Mesendoderm (in vitro differentiated cells): ENCODE measurements at regions not wholly inside any gene's neighbourhood (a gene's known extent, or its start where the extent isn't known, plus 50 kb on each side); places are given as distances from the start of the nearest gene placed in this dataset.

Source experiments
- DNase-seq: peaks from one replicate; pipeline ENCODE4 v3.0.0; 2013
- H2AK5ac ChIP-seq: 2 replicates; pipeline ENCODE4 v1.6.1; 2013; ENCODE audit warnings: low read length, inconsistent platforms
- H2BK120ac ChIP-seq: 2 replicates; pipeline ENCODE4 v1.6.1; 2013; ENCODE audit warnings: low read depth, mild to moderate bottlenecking, low read length, moderate library complexity, mixed read lengths
- H2BK15ac ChIP-seq: replicated peaks from 2 replicates; pipeline ENCODE4 v1.6.1; 2013; ENCODE audit warnings: low read depth, mild to moderate bottlenecking, moderate library complexity
- H2BK5ac ChIP-seq: 2 replicates; pipeline ENCODE4 v1.6.1; 2013; ENCODE audit warnings: low read length, inconsistent platforms
- H3K18ac ChIP-seq: 2 replicates; pipeline ENCODE4 v1.6.1; 2013; ENCODE audit warnings: mild to moderate bottlenecking, low read length, mixed read lengths
- H3K23ac ChIP-seq: one replicate; pipeline ENCODE4 v1.6.1; 2013; ENCODE audit warnings: low read length
- H3K27ac ChIP-seq: 2 replicates; pipeline ENCODE4 v1.5.1; 2013; ENCODE audit warnings: low read depth, mild to moderate bottlenecking, inconsistent platforms, low read length, moderate library complexity
- H3K27me3 ChIP-seq: 2 replicates; pipeline ENCODE4 v1.6.1; 2013; ENCODE audit warnings: low read length, control low read depth, mild to moderate bottlenecking, inconsistent platforms; ENCODE audit not compliant: insufficient read depth, poor library complexity
- H3K36me3 ChIP-seq: 2 replicates; pipeline ENCODE4 v1.6.1; 2013; ENCODE audit warnings: low read length, inconsistent platforms; ENCODE audit not compliant: control insufficient read depth, insufficient read depth
- H3K4ac ChIP-seq: one replicate; pipeline ENCODE4 v1.6.1; 2013; ENCODE audit warnings: low read depth, mild to moderate bottlenecking, low read length, moderate library complexity
- H3K4me1 ChIP-seq: 2 replicates; pipeline ENCODE4 v1.6.1; 2013; ENCODE audit warnings: low read depth, low read length, inconsistent platforms; ENCODE audit not compliant: control insufficient read depth
- H3K4me2 ChIP-seq: 2 replicates; pipeline ENCODE4 v1.6.1; 2013; ENCODE audit warnings: low read length
- H3K4me3 ChIP-seq: 2 replicates; pipeline ENCODE4 v1.5.1; 2013; ENCODE audit warnings: mild to moderate bottlenecking, low read length
- H3K56ac ChIP-seq: one replicate; pipeline ENCODE4 v1.6.1; 2013; ENCODE audit warnings: low read length
- H3K79me1 ChIP-seq: 2 replicates; pipeline ENCODE4 v1.6.1; 2013; ENCODE audit warnings: low read length, inconsistent platforms
- H3K79me2 ChIP-seq: 2 replicates; pipeline ENCODE4 v1.6.1; 2013; ENCODE audit warnings: mild to moderate bottlenecking, low read length; ENCODE audit not compliant: control insufficient read depth, insufficient read depth
- H3K9ac ChIP-seq: 2 replicates; pipeline ENCODE4 v1.6.1; 2013; ENCODE audit warnings: low read length, inconsistent platforms
- H4K5ac ChIP-seq: one replicate; pipeline ENCODE4 v1.6.1; 2013; ENCODE audit warnings: low read length
- H4K8ac ChIP-seq: one replicate; pipeline ENCODE4 v1.6.1; 2013; ENCODE audit warnings: low read depth, mild to moderate bottlenecking, control low read depth, low read length, moderate library complexity
- WGBS: extraction: QIAGEN DNeasy Blood & Tissue Kit; methylation state at CpG from one replicate; pipeline ENCODE4 v1.1.7; 2013; ENCODE audit warnings: low lambda C conversion rate, missing lambda C conversion rate; ENCODE audit not compliant: insufficient coverage; ENCODE audit errors: extremely low coverage; 5-methylcytosine and 5-hydroxymethylcytosine counted together

DNA sequence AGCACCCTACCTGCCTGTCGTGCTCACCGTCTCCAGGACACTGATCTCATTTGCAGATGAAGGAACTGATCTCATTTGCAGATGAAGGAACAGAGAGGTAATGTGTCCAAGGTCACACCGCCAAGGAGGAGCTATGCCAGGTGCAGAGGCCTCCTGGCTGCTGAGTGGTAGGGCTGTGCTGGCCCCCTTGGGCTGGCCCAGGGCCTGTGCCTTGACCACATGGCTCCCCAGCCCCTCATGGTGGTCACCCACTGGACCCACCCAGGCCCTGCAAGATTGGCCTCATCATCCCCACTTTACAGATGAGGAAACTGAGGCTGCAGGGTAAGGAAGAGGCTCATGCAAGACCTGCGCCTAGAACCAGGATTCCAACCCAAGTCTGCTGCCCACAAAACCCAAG is 628.3 kb downstream of the MATN1 start:
- WGBS = no CpG with 5 or more reads among the region's 4 CpGs

DNA sequence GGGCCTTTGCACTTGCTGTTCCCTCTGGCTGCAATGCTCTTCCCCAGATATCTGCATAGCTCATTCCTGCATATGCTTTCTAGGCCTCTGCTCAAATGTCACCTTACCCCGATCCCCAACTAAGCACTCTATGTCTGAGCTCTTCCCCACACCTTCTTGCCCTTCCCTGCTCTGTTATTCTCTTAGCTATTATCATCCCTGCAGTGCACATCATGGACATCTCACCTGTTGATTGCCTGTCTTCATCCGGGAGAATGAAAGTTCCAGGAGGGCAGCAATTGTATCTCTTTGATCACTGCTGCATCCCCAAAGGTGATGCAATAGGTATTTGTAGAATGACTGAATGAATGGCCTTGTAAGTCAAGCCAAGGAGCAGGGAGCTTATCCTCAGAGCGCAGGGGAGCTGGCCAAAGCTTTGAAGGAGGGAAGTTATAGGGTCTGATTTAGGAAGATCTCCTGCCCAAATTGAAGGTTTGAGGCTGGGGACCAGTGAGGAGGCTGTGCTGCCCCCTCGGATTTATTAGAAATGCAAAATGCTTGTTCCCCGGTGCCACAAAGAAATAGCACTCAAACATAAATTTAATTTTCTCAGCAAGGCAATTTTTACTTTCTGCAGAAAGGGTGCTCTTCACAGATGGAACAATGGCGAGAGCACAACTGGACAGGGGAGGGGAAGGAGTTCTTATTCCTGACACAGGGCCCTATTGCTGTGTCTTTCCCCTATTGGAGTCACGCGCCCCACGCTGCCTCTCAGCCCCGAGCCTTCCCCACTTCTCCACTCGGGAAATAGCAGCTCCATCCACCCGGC is 631.1 kb downstream of the MATN1 start:
- no CpG with 5 or more reads among the region's 12 CpGs for WGBS
- Histone ChIP-seq H3K27ac (no peak overlapping the region), H4K5ac (no peak overlapping the region), H3K9ac (no peak overlapping the region), H3K4me3 (no peak overlapping the region), H4K8ac (no peak overlapping the region), H3K4me1 (no peaks in the 10 kb centered on the region), H2BK120ac (no peak overlapping the region), H3K27me3 (no peaks in the 10 kb centered on the region), H3K79me1 (no peaks in the 10 kb centered on the region), H3K56ac (no peak overlapping the region), H2BK15ac (no peak overlapping the region), H3K18ac (no peak overlapping the region), H3K23ac (no peak overlapping the region), H2AK5ac (no peak overlapping the region), H3K4ac (no peak overlapping the region), H3K36me3 (no peaks in the 10 kb centered on the region), H3K79me2 (no peaks in the 10 kb centered on the region), H2BK5ac (no peak overlapping the region), H3K4me2 (no peak overlapping the region)
- DNase-seq = no peak

More for the DNA sequence above, 628.3 kb downstream of the MATN1 start:
- Histone ChIP-seq H4K5ac (no peak overlapping the region), H3K36me3 (no peaks in the 10 kb centered on the region), H3K56ac (no peak overlapping the region), H2BK120ac (no peak overlapping the region), H3K27me3 (no peaks in the 10 kb centered on the region), H3K79me1 (no peaks in the 10 kb centered on the region), H2BK15ac (no peak overlapping the region), H3K9ac (no peak overlapping the region), H3K4ac (no peak overlapping the region), H3K4me1 (no peaks in the 10 kb centered on the region), H3K18ac (no peak overlapping the region), H3K4me3 (no peak overlapping the region), H4K8ac (no peak overlapping the region), H3K27ac (no peak overlapping the region), H2AK5ac (no peak overlapping the region), H3K79me2 (no peaks in the 10 kb centered on the region), H3K23ac (no peak overlapping the region), H2BK5ac (no peak overlapping the region), H3K4me2 (no peak overlapping the region)
- no peak for DNase-seq

DNA sequence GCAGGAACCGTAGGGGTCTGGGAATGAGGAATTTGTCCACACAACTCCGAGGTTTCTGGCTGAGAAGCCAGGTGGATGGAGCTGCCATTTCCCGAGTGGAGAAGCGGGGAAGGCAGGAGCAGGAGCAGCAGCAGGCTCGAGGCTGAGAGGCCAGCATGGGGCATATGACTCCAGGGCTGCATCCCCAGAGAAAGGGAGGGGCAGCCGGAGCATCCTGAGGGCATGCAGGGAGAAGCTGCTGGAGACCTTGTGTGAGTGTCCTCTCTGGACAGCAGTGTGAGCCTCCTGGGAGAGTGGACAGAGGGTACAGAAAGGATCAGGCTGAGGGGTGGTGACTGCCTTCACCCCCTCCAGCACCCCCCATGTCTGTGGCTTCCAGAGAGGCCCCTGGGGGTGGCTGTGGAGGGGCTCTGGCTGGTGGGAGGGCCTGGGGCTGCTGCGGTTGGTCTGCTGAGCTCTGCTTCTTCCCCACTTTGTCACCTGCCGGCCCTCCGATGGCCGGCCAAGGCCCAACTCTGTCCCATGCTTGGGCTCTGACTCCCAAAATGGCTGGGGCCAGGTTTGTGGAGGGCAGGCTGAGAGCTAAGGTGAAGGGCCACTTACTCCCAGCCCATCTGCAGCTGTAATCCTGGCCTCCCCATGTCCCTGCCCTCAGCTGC is 633.1 kb downstream of the MATN1 start:
- Histone ChIP-seq H3K4me1 (no peaks in the 10 kb centered on the region), H3K4ac (no peak overlapping the region), H3K4me3 (no peak overlapping the region), H2BK15ac (no peak overlapping the region), H3K27ac (no peak overlapping the region), H2BK120ac (no peak overlapping the region), H2BK5ac (no peak overlapping the region), H3K9ac (no peak overlapping the region), H3K36me3 (no peaks in the 10 kb centered on the region), H3K18ac (no peak overlapping the region), H3K27me3 (no peaks in the 10 kb centered on the region), H2AK5ac (no peak overlapping the region), H3K23ac (no peak overlapping the region), H3K56ac (no peak overlapping the region), H3K79me1 (no peaks in the 10 kb centered on the region), H3K79me2 (no peaks in the 10 kb centered on the region), H3K4me2 (no peak overlapping the region), H4K8ac (no peak overlapping the region), H4K5ac (no peak overlapping the region)
- WGBS = no CpG with 5 or more reads among the region's 10 CpGs
- no peak for DNase-seq

DNA sequence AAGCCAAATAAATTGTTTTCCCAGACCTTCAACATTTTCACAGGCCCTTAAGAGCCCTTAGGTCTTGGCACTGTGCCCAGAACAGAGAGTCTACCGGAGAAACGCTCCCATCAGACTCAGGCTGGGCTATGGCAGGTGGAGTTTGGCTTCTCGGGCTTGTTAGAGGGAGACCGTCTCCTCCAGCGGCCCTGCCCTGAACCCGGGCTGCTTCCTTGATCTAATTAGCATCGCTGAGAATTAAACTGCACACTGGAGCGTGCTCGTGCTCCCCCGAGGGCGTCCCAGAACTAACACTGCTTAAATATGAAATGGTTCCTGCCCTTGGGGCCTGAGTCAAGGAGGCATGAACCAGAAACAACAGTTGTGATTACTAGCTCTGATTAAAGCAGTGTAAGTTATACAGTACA is 634.4 kb downstream of the MATN1 start:
- Histone ChIP-seq H3K79me1 (no peaks in the 10 kb centered on the region), H3K79me2 (no peaks in the 10 kb centered on the region), H3K4ac (no peak overlapping the region), H2AK5ac (no peak overlapping the region), H3K18ac (no peak overlapping the region), H2BK5ac (no peak overlapping the region), H3K36me3 (no peaks in the 10 kb centered on the region), H4K8ac (no peak overlapping the region), H3K56ac (no peak overlapping the region), H4K5ac (no peak overlapping the region), H3K27me3 (no peaks in the 10 kb centered on the region), H3K27ac (no peak overlapping the region), H2BK120ac (no peak overlapping the region), H3K4me2 (no peak overlapping the region), H2BK15ac (no peak overlapping the region), H3K4me1 (no peaks in the 10 kb centered on the region), H3K23ac (no peak overlapping the region), H3K9ac (no peak overlapping the region), H3K4me3 (no peak overlapping the region)
- no CpG with 5 or more reads among the region's 11 CpGs for WGBS
- no peak for DNase-seq

DNA sequence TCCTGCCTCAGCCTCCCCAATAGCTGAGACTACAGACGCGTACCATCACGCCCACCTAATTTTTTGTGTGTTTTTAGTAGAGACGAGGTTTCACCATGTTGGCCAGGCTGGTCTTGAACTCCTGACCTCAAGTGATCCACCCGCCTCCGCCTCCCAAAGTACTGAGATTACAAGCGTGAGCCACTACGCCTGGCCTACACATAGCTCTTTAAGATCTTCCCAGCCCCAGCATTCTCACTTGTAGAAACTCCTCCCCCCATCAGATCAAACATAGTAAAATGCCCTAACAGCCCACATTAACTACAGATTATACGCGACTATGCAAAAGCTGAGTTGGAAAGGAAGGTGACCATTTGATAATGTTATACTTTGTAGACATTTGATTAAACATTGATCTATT is 634.8 kb downstream of the MATN1 start:
- Histone ChIP-seq H3K18ac (no peak overlapping the region), H3K56ac (no peak overlapping the region), H3K9ac (no peak overlapping the region), H3K4me2 (no peak overlapping the region), H2BK15ac (no peak overlapping the region), H3K4ac (no peak overlapping the region), H3K27me3 (no peaks in the 10 kb centered on the region), H2AK5ac (no peak overlapping the region), H3K79me2 (no peaks in the 10 kb centered on the region), H3K27ac (no peak overlapping the region), H2BK5ac (no peak overlapping the region), H3K23ac (no peak overlapping the region), H2BK120ac (no peak overlapping the region), H4K5ac (no peak overlapping the region), H3K36me3 (no peaks in the 10 kb centered on the region), H3K4me1 (no peaks in the 10 kb centered on the region), H4K8ac (no peak overlapping the region), H3K79me1 (no peaks in the 10 kb centered on the region), H3K4me3 (no peak overlapping the region)
- no CpG with 5 or more reads among the region's 10 CpGs for WGBS
- no peak for DNase-seq
